Endothelial cell of umbilical vein (primary cell): ENCODE measurements at regions not wholly inside any gene's neighbourhood (a gene's known extent, or its start where the extent isn't known, plus 50 kb on each side); places are given as distances from the start of the nearest gene placed in this dataset.

Source experiments
- BruUV-seq: library from RNA; stranded (reverse); fragments of 400-500 nt; replicated peaks from 2 replicates; lab custom pipeline; 2021; lab: Mats Ljungman, UMichigan
- CTCF ChIA-PET: fragments of 300-600, 350-600 bp; sonication (Branson Sonifier 250); formaldehyde crosslinking; loops from one replicate; lab custom pipeline; 2021; ENCODE audit warnings: antibody characterized with exemption, inconsistent platforms; lab: Charles Lee
- POLR2A ChIA-PET: fragments of 300-600, 350-600 bp; sonication (Branson Sonifier 250); formaldehyde crosslinking; loops from one replicate; lab custom pipeline; 2021; ENCODE audit warnings: antibody characterized with exemption, inconsistent platforms; lab: Charles Lee
- DNase-seq: peaks from one replicate; pipeline ENCODE4 v3.0.0-alpha.2; 2011; ENCODE audit warnings: low read depth, low spot score
- FAIRE-seq: peaks from 2 replicates; lab custom pipeline; 2011; peaks lifted over from hg19 to GRCh38; lab: Jason Lieb, UNC
- H2AFZ ChIP-seq: 2 replicates; pipeline ENCODE4 v1.6.0; 2012; ENCODE audit warnings: low read depth, low read length, control low read depth, inconsistent platforms
- H3K27ac ChIP-seq: 2 replicates; pipeline ENCODE4 v1.5.1; 2011; ENCODE audit warnings: low read depth, mild to moderate bottlenecking, control low read depth, low read length, moderate library complexity; ENCODE audit not compliant: insufficient read depth
- H3K27me3 ChIP-seq, 2 experiments: 2 replicates each; pipeline versions ENCODE4 v1.6.0 to v1.6.1; 2011; ENCODE audit warnings: low read length in 2 of 2, mixed read lengths in 1 of 2; ENCODE audit not compliant: control insufficient read depth in 2 of 2, insufficient read depth in 2 of 2
- H3K36me3 ChIP-seq, 2 experiments: 2 replicates in 1 of 2; 3 replicates in 1 of 2; pipeline ENCODE4 v1.5.1; 2011; ENCODE audit warnings: low read length in 2 of 2, mild to moderate bottlenecking in 1 of 2, moderate library complexity in 1 of 2; ENCODE audit not compliant: control insufficient read depth in 2 of 2, insufficient read depth in 2 of 2; ENCODE audit errors: extremely low read depth in 1 of 2
- H3K4me1 ChIP-seq: 3 replicates; pipeline ENCODE4 v1.5.1; 2011; ENCODE audit warnings: mild to moderate bottlenecking, low read length; ENCODE audit not compliant: control insufficient read depth, insufficient read depth; ENCODE audit errors: extremely low read depth
- H3K4me2 ChIP-seq: 2 replicates; pipeline ENCODE4 v1.6.1; 2011; ENCODE audit warnings: low read length, control low read depth, mixed read lengths; ENCODE audit not compliant: insufficient read depth
- H3K4me3 ChIP-seq, 3 experiments: fragments of 200-600 bp in 1 of 3; sonication (generic), shearing (Covaris generic) in 1 of 3; replicated peaks in 1 of 3; 2 replicates each; pipeline ENCODE4 v1.5.1; 2011 to 2016; ENCODE audit warnings: control low read depth in 3 of 3, low read length in 3 of 3, mild to moderate bottlenecking in 2 of 3, inconsistent platforms in 1 of 3, low read depth in 1 of 3, moderate library complexity in 1 of 3; ENCODE audit not compliant: insufficient read depth in 1 of 3
- H3K79me2 ChIP-seq: 2 replicates; pipeline ENCODE4 v1.6.0; 2012; ENCODE audit warnings: low read length, inconsistent platforms; ENCODE audit not compliant: control insufficient read depth, insufficient read depth
- H3K9ac ChIP-seq: replicated peaks from 2 replicates; pipeline ENCODE3; 2011; ENCODE audit warnings: low read length, control low read depth; ENCODE audit not compliant: insufficient read depth; ENCODE audit errors: extremely low read depth
- H3K9me1 ChIP-seq: replicated peaks from 3 replicates; pipeline ENCODE4 v1.6.0; 2011; ENCODE audit warnings: mild to moderate bottlenecking, low read length; ENCODE audit not compliant: control insufficient read depth, insufficient read depth; ENCODE audit errors: extremely low read depth
- H3K9me3 ChIP-seq: replicated peaks from 2 replicates; pipeline ENCODE4 v1.5.1; 2012; ENCODE audit warnings: low read length, inconsistent platforms; ENCODE audit not compliant: control insufficient read depth, insufficient read depth
- H4K20me1 ChIP-seq: replicated peaks from 2 replicates; pipeline ENCODE3; 2011; ENCODE audit warnings: mild to moderate bottlenecking, low read length; ENCODE audit not compliant: control insufficient read depth, insufficient read depth; ENCODE audit errors: extremely low read depth
- CTCF ChIP-seq, 2 donors: IDR thresholded peaks; 1 replicate in 1 of 2; 2 replicates in 1 of 2; pipeline ENCODE4 v1.5.1; 2011; ENCODE audit warnings: low read length in 2 of 2, mild to moderate bottlenecking in 2 of 2, moderate library complexity in 2 of 2, control low read depth in 1 of 2, inconsistent platforms in 1 of 2, low read depth in 1 of 2; ENCODE audit not compliant: insufficient read depth in 1 of 2; ENCODE audit errors: extremely low read depth in 1 of 2
- EZH2 ChIP-seq: IDR thresholded peaks from 2 replicates; pipeline ENCODE4 v1.6.1; 2012; ENCODE audit warnings: borderline replicate concordance, low read depth, mild to moderate bottlenecking, moderate library complexity, low read length, inconsistent platforms; ENCODE audit not compliant: severe bottlenecking
- FOS ChIP-seq: IDR thresholded peaks from 2 replicates; pipeline ENCODE4 v1.6.1; 2011; ENCODE audit warnings: mild to moderate bottlenecking, low read length, moderate library complexity, borderline replicate concordance; ENCODE audit not compliant: insufficient read depth
- GATA2 ChIP-seq: IDR thresholded peaks from 2 replicates; pipeline ENCODE4 v1.7.0; 2011; ENCODE audit warnings: low read depth, mild to moderate bottlenecking, moderate library complexity, mixed read lengths, low read length; ENCODE audit not compliant: insufficient read length, insufficient read depth
- JUN ChIP-seq: IDR thresholded peaks from 2 replicates; pipeline ENCODE4 v1.6.1; 2011; ENCODE audit warnings: borderline replicate concordance, low read depth; ENCODE audit not compliant: insufficient read length, insufficient read depth
- MAX ChIP-seq: IDR thresholded peaks from 2 replicates; pipeline ENCODE4 v1.6.1; 2011; ENCODE audit not compliant: insufficient read depth, insufficient read length
- MYC ChIP-seq: IDR thresholded peaks from one replicate; pipeline ENCODE4 v1.6.1; 2011; ENCODE audit warnings: mild to moderate bottlenecking, low read depth, low read length
- POLR2A ChIP-seq: IDR thresholded peaks from 2 replicates; pipeline ENCODE4 v1.6.1; 2012; ENCODE audit warnings: low read depth, mild to moderate bottlenecking, control low read depth, low read length
- POLR2AphosphoS5 ChIP-seq: IDR thresholded peaks from 2 replicates; pipeline ENCODE4 v1.6.1; 2012; ENCODE audit warnings: low read depth, mild to moderate bottlenecking, control low read depth, low read length, moderate library complexity; ENCODE audit not compliant: insufficient read depth
- dilution Hi-C: fragments of 300-500 bp; cut with MboI; formaldehyde crosslinking; loops from one replicate; pipeline ENCODE4 v1.15.0; 2019; ENCODE audit warnings: low sequenced_read_pairs; ENCODE audit not compliant: extremely low pct_ligation_motif_present
- intact Hi-C: fragments of 100-400 bp; cut with micrococcal nuclease; formaldehyde crosslinking; loops from one replicate; pipeline ENCODE4 v1.10.0; 2022

- dilution Hi-C loops: no loop called here
- no peak overlapping the region for H3K4me3 ChIP-seq
These were observed 111.1 kb downstream of the PRLHR start for GRCh38 chr10:118484152-118484871.

More at GRCh38 chr10:118484152-118484871, 111.1 kb downstream of the PRLHR start:
- no peak for FAIRE-seq
- no peak overlapping the region for H3K27ac ChIP-seq
- H3K9ac ChIP-seq: no peak overlapping the region
- no peak for DNase-seq
- ChIA-PET CTCF (no interaction called here), POLR2A (no interaction called here)
- no peaks in the 10 kb centered on the region for H4K20me1 ChIP-seq
- no peaks in the 10 kb centered on the region for H3K9me1 ChIP-seq
- no peaks in the 10 kb centered on the region for H3K36me3 ChIP-seq
- H3K9me3 ChIP-seq: no peaks in the 10 kb centered on the region
- intact Hi-C loops: no loop called here
- BruUV-seq: no TSS peak
- no peaks in the 10 kb centered on the region for H3K4me1 ChIP-seq
- no peak overlapping the region for H2AFZ ChIP-seq
- H3K79me2 ChIP-seq: no peaks in the 10 kb centered on the region
- no peak overlapping the region for H3K4me2 ChIP-seq
- H3K27me3 ChIP-seq: no peaks in the 10 kb centered on the region
- TF ChIP-seq MYC (no peak), POLR2AphosphoS5 (no peak), EZH2 (no peak), GATA2 (no peak), JUN (no peak), CTCF (IDR thresholded peaks at IDR 0.05; ENCODE audit: extremely low read depth in 1 of 2, insufficient read depth in 1 of 2, low read depth in 1 of 2, low read length in 2 of 2) (no peak), MAX (no peak), FOS (no peak), POLR2A (no peak)
